PC-3 (cell line): ENCODE measurements at regions not wholly inside any gene's neighbourhood (a gene's known extent, or its start where the extent isn't known, plus 50 kb on each side); places are given as distances from the start of the nearest gene placed in this dataset.

Experiments used
- EZH2 ChIP-seq: fragments of 300-600 bp; sonication (generic); IDR thresholded peaks from one replicate; pipeline ENCODE4 v1.6.1; 2017; ENCODE audit warnings: antibody characterized with exemption, mild to moderate bottlenecking, low read length; ENCODE audit not compliant: unreplicated experiment
- TF ChIP-seq, protein P1 (sequence below): fragments of 300-600 bp; sonication (generic); conservative IDR thresholded peaks from 2 replicates; pipeline ENCODE4 v1.5.1; 2017; ENCODE audit warnings: antibody characterized with exemption, low read depth, mild to moderate bottlenecking, low read length

DNA sequence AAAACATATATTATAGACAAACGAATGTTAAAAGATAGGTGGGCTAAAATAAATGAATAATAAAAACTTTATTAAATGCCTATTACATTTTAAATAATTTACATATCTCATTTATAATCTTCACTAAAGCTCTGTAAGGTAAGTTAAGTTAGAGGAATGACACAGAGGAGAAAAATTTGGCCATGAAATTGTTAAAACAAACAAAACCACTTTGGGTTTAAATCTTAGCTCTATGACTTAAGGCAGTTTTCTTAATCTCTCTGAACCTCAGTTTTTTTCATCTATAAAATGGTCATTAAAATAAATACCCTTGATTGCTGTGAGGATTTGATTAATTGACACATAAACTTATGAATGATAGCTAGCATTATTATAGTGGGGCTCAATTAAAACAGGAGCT lies 404.8 kb upstream of the ATP11B start:
- TF ChIP-seq EZH2 = no peak
- TF ChIP-seq, protein P1, sequence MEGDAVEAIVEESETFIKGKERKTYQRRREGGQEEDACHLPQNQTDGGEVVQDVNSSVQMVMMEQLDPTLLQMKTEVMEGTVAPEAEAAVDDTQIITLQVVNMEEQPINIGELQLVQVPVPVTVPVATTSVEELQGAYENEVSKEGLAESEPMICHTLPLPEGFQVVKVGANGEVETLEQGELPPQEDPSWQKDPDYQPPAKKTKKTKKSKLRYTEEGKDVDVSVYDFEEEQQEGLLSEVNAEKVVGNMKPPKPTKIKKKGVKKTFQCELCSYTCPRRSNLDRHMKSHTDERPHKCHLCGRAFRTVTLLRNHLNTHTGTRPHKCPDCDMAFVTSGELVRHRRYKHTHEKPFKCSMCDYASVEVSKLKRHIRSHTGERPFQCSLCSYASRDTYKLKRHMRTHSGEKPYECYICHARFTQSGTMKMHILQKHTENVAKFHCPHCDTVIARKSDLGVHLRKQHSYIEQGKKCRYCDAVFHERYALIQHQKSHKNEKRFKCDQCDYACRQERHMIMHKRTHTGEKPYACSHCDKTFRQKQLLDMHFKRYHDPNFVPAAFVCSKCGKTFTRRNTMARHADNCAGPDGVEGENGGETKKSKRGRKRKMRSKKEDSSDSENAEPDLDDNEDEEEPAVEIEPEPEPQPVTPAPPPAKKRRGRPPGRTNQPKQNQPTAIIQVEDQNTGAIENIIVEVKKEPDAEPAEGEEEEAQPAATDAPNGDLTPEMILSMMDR = no peak
